PC-9 (cell line): ENCODE measurements at regions not wholly inside any gene's neighbourhood (a gene's known extent, or its start where the extent isn't known, plus 50 kb on each side); places are given as distances from the start of the nearest gene placed in this dataset.

ENCODE experiments used
- BruUV-seq: library from RNA; stranded (reverse); fragments of 400-500 nt; replicated peaks from 2 replicates; lab custom pipeline; 2021; lab: Mats Ljungman, UMichigan
- CTCF ChIA-PET: fragments of 300-600 bp; sonication (Branson Sonifier 250); formaldehyde crosslinking; loops from one replicate; lab custom pipeline; 2022; ENCODE audit warnings: antibody characterized with exemption; lab: Charles Lee
- POLR2A ChIA-PET: fragments of 300-600 bp; sonication (Branson Sonifier 250); formaldehyde crosslinking; loops from one replicate; lab custom pipeline; 2022; ENCODE audit warnings: antibody characterized with exemption; ENCODE audit not compliant: unreplicated experiment; lab: Charles Lee
- DNase-seq, 2 experiments: peaks; one replicate each; pipeline versions ENCODE4 v3.0.0 to v3.0.0-alpha.2; 2015 to 2022; ENCODE audit warnings: mixed read lengths in 1 of 2
- H2AFZ ChIP-seq: fragments of 200-600 bp; sonication (generic); 2 replicates; pipeline ENCODE4 v1.8.1; 2017; ENCODE audit warnings: antibody characterized with exemption
- H3F3A ChIP-seq: fragments of 200-600 bp; sonication (generic); 2 replicates; pipeline ENCODE4 v1.8.1; 2017; ENCODE audit warnings: antibody characterized with exemption, mild to moderate bottlenecking, low read depth; ENCODE audit not compliant: insufficient read depth
- H3K27ac ChIP-seq: fragments of 200-600 bp; sonication (generic); 2 replicates; pipeline ENCODE4 v1.6.1; 2016; ENCODE audit warnings: mixed run types
- H3K27me3 ChIP-seq: fragments of 200-600 bp; sonication (generic); 2 replicates; pipeline ENCODE4 v1.6.1; 2016; ENCODE audit warnings: low read depth, mixed run types; ENCODE audit not compliant: insufficient read depth
- H3K36me3 ChIP-seq: fragments of 200-600 bp; sonication (generic); 2 replicates; pipeline ENCODE4 v1.6.1; 2016; ENCODE audit warnings: low read depth, mixed run types
- H3K4me1 ChIP-seq: fragments of 200-600 bp; sonication (generic); replicated peaks from 2 replicates; pipeline ENCODE4 v1.6.1; 2016; ENCODE audit warnings: mixed run types; ENCODE audit not compliant: insufficient read depth
- H3K4me2 ChIP-seq: fragments of 200-600 bp; sonication (generic); 2 replicates; pipeline ENCODE4 v1.6.1; 2017; ENCODE audit warnings: mixed run types
- H3K4me3 ChIP-seq: fragments of 200-600 bp; sonication (generic); 2 replicates; pipeline ENCODE4 v1.6.1; 2016; ENCODE audit warnings: mixed run types
- H3K79me2 ChIP-seq: fragments of 200-600 bp; sonication (generic); 2 replicates; pipeline ENCODE4 v1.6.1; 2017; ENCODE audit warnings: low read depth, mixed run types
- H3K9me2 ChIP-seq: fragments of 200-600 bp; sonication (generic); 2 replicates; pipeline ENCODE4 v1.8.1; 2017; ENCODE audit warnings: mild to moderate bottlenecking; ENCODE audit not compliant: insufficient read depth
- H3K9me3 ChIP-seq: fragments of 200-600 bp; sonication (generic); 2 replicates; pipeline ENCODE4 v1.8.1; 2016; ENCODE audit warnings: low read depth; ENCODE audit not compliant: insufficient read depth
- H4K20me1 ChIP-seq: fragments of 200-600 bp; sonication (generic); 2 replicates; pipeline ENCODE4 v1.8.1; 2017; ENCODE audit not compliant: insufficient read depth
- EZH2 ChIP-seq: fragments of 200-600 bp; sonication (generic); IDR thresholded peaks from 2 replicates; pipeline ENCODE4 v1.8.0; 2017; ENCODE audit warnings: antibody characterized with exemption, low read depth
- intact Hi-C: fragments of 100-400 bp; cut with micrococcal nuclease; formaldehyde crosslinking; loops from one replicate; pipeline ENCODE4 v1.10.0; 2022; ENCODE audit not compliant: unreplicated experiment
- TF ChIP-seq, protein P1 (sequence below): fragments of 200-600 bp; sonication (generic); conservative IDR thresholded peaks from 2 replicates; pipeline ENCODE4 v1.6.1; 2017; ENCODE audit warnings: mixed run types, antibody characterized with exemption, mild to moderate bottlenecking, moderate library complexity

DNA sequence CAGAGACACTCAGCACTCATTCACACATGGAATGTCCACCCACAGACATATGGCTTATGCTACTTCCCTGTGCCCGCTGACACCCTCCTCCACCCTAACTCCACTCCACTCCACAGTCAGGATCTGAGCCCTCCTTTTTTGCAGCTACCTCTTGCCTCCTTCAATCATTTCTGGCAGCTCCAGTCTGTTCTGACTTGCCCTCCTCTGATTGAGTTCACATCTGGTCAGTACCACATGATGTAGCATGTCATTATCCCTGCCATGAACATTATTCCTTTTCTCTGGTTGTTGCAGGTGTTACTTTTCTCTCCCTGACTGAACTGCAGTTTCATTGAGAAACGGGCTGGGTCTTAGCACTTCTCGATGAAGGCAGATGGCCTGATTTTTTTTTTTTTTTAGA lies 130.1 kb upstream of the EGR2 start:
- Histone ChIP-seq H3K4me1 (no peaks in the 10 kb centered on the region), H3K36me3 (no peaks in the 10 kb centered on the region), H3K4me3 (no peak overlapping the region), H3K79me2 (no peaks in the 10 kb centered on the region), H4K20me1 (no peaks in the 10 kb centered on the region; the same call in 1 of the 2 replicates), H3K4me2 (no peak overlapping the region), H2AFZ (no peak overlapping the region), H3K27ac (no peak overlapping the region), H3F3A (no peaks in the 10 kb centered on the region), H3K9me2 (no peaks in the 10 kb centered on the region), H3K27me3 (no peaks in the 10 kb centered on the region), H3K9me3 (no peaks in the 10 kb centered on the region)
- no peak for DNase-seq
- intact Hi-C loops, result no loop called here
- no TSS peak for BruUV-seq
- ChIA-PET POLR2A (no interaction called here), CTCF (no interaction called here)
- TF ChIP-seq, protein P1, sequence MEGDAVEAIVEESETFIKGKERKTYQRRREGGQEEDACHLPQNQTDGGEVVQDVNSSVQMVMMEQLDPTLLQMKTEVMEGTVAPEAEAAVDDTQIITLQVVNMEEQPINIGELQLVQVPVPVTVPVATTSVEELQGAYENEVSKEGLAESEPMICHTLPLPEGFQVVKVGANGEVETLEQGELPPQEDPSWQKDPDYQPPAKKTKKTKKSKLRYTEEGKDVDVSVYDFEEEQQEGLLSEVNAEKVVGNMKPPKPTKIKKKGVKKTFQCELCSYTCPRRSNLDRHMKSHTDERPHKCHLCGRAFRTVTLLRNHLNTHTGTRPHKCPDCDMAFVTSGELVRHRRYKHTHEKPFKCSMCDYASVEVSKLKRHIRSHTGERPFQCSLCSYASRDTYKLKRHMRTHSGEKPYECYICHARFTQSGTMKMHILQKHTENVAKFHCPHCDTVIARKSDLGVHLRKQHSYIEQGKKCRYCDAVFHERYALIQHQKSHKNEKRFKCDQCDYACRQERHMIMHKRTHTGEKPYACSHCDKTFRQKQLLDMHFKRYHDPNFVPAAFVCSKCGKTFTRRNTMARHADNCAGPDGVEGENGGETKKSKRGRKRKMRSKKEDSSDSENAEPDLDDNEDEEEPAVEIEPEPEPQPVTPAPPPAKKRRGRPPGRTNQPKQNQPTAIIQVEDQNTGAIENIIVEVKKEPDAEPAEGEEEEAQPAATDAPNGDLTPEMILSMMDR, result no peak
- TF ChIP-seq EZH2, result no peak

DNA sequence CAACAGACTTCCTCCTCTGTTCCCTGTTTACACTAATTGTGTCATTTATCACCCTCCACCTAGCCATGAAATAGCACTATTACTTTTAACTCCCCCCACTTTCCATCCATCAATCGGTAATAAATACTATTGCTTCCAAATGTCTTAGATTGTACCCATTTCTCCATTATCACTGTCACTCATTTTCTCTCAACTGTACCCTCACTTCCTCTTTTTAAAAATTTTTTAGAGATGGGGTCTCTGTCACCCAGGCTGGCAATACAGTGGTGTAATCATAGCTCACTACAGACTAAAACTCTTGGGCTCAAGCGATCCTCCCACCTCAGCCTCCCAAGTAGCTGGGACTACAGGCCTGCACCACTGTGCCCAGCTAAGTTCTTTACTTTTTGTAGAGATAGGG lies 123.5 kb upstream of the EGR2 start:
- H3F3A ChIP-seq, result no peaks in the 10 kb centered on the region
- TF ChIP-seq, protein P1, result no peak
- no peak for TF ChIP-seq EZH2
- H3K4me2 ChIP-seq, result no peak overlapping the region
- no peaks in the 10 kb centered on the region for H3K36me3 ChIP-seq
- no peaks in the 10 kb centered on the region for H4K20me1 ChIP-seq
- H3K27me3 ChIP-seq, result no peaks in the 10 kb centered on the region
- no peak for DNase-seq
- ChIA-PET POLR2A (no interaction called here), CTCF (no interaction called here)
- H3K9me3 ChIP-seq, result no peaks in the 10 kb centered on the region
- H2AFZ ChIP-seq, result no peak overlapping the region
- no peaks in the 10 kb centered on the region for H3K79me2 ChIP-seq
- intact Hi-C loops, result no loop called here
- H3K9me2 ChIP-seq, result no peaks in the 10 kb centered on the region
- H3K27ac ChIP-seq, result no peak overlapping the region
- no peaks in the 10 kb centered on the region for H3K4me1 ChIP-seq
- no peak overlapping the region for H3K4me3 ChIP-seq
- no TSS peak for BruUV-seq

DNA sequence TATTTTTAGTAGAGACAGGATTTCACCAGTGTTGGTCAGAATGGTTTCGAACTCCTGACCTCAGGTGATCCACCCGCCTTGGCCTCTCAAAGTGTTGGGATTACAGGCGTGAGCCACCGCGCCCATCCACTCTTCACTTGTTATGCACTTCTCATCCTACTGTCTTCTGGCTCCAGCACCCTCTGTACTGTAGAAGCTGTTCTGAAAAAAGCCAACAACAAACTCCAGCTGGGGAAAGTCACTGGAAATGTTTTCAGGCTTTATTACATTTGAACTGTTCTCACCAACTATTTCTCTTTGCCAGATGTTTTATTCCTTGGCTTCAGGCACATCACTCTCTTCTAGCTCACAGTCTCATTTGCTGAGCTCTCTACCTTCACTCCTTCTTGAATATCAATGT lies 122.5 kb upstream of the EGR2 start:
- Histone ChIP-seq H3K79me2 (no peaks in the 10 kb centered on the region), H4K20me1 (no peaks in the 10 kb centered on the region), H3K27me3 (no peaks in the 10 kb centered on the region), H3K27ac (no peak overlapping the region), H3K4me3 (no peak overlapping the region), H2AFZ (no peak overlapping the region), H3K36me3 (no peaks in the 10 kb centered on the region), H3K4me1 (no peaks in the 10 kb centered on the region), H3K4me2 (no peak overlapping the region), H3K9me2 (no peaks in the 10 kb centered on the region), H3K9me3 (no peaks in the 10 kb centered on the region), H3F3A (no peaks in the 10 kb centered on the region)
- CTCF ChIA-PET, result no interaction called here
- POLR2A ChIA-PET, result no interaction called here
- TF ChIP-seq EZH2, result no peak
- TF ChIP-seq, protein P1, result no peak
- intact Hi-C loops, result no loop called here
- no peak for DNase-seq
- no TSS peak for BruUV-seq
